ENCODE measurements at regions not wholly inside any gene's neighbourhood (a gene's known extent, or its start where the extent isn't known, plus 50 kb on each side); places are given as distances from the start of the nearest gene placed in this dataset.

DNA sequence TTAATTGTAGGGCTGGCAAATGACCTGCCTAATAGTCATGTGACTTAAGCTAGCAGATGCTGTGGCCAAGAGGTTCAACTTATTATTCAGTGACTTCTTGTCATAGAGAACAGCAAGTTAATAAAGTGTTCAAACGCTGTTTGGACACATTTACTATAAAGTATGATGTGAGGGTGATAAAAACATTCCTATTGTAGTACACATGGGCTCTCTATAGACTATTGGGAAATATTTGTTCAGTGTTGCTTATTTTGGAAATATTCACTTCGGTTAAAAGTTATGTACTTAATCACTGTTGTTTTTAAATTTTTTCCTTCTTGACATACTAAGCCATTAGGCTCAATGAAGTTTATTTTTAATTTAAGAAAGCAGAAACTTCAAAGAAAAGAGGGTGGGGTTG, 345.0 kb downstream of the NNT start:
- TF ChIP-seq CTCF (IDR thresholded peaks at IDR 0.05) (no peak), ZFX (IDR thresholded peaks at IDR 0.05; ENCODE audit: borderline replicate concordance) (no peak)

All from 22Rv1 (cell line).